ENCODE measurements at regions not wholly inside any gene's neighbourhood (a gene's known extent, or its start where the extent isn't known, plus 50 kb on each side); places are given as distances from the start of the nearest gene placed in this dataset.
"Not testable (repeated sequence)": the region's sequence is repeated elsewhere in the genome, so short reads cannot be mapped to it uniquely, and the experiment has no call there.

DNA sequence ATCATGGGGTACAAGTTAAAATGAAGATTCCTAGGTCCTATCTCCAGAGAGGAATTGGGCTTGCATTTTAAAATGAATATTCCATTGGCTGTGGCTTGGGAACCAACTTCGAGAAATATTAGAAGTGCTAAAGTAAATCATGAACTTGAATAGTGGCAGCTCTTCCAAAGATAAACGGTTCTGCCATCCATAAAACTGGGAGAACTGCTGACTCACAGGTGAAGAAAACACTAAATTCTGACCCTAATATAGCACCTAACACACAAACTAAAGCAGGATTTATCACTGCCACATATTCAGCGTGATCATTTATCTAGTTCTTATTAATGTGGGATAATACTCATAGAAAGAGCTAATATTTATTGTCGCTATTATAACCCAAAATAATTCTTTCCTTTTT, 508.1 kb upstream of the ID4 start:
- no peak for DNase-seq (ENCODE audit: low read depth)

DNA sequence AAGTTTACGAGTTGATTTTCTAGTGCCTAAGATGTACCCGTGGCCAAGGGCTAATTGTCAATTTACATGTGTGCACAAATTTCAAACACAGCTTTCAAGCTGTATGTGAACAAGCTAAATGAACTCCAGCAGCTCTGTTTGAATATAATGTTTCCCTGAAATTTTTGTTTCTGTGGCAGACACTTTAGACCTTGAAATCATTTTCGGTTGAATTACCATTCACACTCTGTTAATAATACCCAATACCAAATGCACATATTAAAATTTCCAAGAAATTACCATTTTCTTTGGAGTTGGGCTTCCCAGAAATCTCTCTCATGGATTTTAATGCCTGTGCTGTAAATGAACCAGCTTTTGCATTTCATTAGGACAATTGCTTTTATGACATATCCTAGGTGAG, 506.1 kb upstream of the ID4 start:
- no peak for DNase-seq (ENCODE audit: low read depth)

DNA sequence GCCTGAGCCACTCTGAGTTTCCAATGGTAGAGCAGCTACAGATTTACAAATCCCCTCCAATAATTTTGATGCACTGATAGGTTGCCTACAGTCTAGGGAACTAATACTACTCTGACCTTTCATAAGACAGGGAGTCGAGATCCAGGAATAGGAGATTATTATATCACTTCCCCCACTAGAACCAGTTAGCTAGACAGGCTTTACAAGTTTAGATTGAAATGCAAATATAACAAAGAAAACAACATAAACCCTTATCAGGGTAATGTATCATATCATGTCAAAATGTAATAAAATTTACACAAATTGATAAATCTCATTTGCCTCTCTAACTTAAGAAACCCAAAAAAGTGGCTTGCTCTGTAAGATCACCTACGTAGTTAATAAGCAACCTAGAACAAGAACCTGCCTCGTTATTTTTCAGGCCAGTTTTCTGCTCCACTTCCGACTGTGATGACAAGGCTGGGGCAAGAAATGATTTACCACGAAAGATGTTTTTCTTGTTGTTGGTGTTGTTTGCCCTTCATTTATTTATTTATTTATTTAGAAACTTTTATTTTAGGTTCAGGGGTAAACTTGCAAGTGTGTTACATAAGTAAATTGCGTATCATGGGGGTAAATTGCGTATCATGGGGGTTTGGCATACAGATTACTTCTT, 504.2 kb upstream of the ID4 start:
- no peak for DNase-seq (ENCODE audit: low read depth)

DNA sequence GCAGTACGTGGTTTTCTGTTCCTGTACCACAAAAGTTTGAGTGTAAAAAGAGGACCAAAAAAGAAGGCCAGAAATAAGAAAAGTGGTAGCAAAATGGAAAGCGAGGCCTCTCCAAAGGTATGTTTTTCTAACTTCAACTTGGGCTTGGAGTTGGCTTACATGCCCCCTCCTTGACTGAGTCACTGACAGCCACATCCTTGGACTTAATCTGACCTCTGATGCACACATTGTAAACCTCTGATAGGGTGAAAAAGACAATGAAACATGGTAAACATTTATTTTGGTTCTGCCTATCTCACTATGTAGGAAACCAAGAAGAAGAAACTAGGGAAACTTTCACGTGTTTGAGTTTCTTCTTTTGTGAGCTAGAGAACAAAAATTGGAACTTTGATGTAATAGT, 503.2 kb upstream of the ID4 start:
- DNase-seq (ENCODE audit: low read depth) = peak; percentile 87

DNA sequence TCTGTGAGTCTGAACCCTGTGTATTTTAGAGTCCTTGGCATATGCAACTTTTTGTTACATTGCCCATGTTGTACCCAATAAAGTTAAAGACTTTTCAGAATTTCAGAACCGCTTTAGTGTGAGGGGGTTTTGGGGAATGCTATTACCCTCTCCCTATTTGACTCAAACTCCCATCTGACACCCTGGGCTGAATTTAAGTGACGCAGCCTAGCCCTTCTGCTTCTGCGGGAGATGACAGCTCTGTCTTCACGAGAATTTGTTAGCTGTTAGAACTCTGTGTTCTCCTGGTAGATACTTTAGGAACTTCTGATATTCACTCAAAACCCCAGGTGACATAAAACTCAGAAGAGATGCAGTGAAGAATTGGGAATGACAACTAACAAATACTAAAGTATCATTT, 500.6 kb upstream of the ID4 start:
- no peak for DNase-seq (ENCODE audit: low read depth)

DNA sequence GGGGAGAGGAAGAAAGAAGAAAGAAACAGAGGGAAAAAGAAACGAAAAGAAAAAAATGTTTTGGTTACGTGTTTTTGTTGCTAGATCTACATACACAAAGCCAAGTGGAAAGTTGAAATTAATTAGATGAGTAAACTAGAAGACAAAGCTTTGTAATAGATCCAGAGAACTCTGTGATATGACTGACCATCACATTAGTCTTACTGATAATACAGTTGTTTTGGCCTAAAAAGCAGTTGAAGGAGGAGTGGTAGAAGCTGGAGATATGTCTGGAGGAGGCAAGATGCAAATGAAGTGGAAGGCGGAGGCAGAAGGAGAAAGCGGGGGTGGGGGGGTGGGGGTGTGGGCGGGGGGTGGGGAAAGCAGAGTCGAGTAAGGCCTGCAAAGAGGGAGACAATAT, 500.1 kb upstream of the ID4 start:
- no peak for DNase-seq (ENCODE audit: low read depth)

DNA sequence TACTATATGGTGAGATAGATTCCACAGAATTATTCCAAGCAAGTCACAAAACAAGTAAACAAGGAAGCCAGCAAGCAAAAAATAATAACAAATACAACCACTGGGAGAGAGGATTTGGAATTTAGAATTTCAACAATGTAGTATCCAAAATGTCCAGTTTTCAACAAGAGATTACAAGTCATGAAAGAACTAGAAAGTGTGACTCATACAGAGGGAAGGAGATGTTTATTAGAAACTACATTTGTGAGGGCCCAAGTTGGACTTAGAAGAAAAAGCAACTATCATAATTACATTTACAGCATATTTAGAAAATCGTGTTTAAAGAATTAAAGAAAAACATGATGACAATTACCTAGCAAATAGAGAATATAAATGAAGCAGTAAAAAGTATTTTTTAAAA, 494.6 kb upstream of the ID4 start:
- peak; percentile 57 for DNase-seq (ENCODE audit: low read depth)

DNA sequence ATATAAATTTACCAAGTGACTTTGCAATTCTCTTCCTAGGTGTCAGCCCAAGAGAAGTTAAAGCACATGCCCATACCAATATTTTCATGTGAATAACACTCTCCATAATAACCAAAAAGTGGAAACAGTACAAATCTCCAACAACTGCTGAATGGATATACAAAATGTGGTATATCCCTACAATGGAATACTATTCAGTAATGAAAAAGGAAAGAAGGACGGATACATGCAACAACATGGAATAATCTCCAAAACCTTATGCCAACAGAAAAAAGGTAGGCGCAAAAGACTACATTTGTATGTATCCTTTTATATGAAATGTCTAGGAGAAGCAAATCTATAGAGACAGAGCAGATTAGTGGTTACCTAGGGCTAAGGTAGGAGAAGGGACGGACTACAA, 487.7 kb upstream of the ID4 start:
- no peak for DNase-seq (ENCODE audit: low read depth)

DNA sequence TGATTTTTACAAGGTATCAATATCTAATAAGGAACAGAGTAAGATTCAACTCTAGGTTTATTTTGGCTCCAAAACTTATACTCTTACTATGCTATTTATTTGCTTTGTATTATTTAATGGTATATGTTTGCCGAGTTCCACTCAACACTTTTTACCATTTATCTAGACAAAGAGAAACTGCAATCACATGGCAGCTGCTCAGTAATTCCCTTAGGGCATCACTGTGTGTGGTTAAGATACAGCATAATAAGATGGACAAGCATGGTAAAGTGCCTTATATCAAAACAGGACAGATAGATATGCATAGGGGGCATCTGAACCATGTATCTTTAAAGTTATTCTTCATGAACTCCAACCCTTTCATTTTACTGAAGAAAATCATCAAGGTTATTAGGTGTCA, 483.0 kb upstream of the ID4 start:
- no peak for DNase-seq (ENCODE audit: low read depth)

DNA sequence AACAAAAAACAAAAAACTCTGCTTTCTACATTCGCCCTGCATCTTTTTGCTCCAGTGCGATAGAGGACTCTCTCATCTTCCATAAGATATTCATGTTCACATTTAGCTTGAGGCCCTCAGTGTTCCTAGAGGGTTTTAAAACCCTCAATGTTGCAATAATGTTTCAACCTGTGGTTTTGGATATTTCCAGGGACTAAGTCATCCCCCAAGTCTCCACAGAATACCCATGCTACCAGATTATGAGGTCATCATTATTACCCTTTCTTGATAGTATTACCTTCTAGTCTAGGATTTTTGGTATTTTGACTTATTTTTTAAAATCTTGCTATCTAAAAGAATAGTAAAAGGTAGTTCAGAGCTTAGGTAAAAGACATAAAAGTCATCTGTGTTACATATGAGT, 480.5 kb upstream of the ID4 start:
- DNase-seq (ENCODE audit: low read depth) = peak; percentile 15

DNA sequence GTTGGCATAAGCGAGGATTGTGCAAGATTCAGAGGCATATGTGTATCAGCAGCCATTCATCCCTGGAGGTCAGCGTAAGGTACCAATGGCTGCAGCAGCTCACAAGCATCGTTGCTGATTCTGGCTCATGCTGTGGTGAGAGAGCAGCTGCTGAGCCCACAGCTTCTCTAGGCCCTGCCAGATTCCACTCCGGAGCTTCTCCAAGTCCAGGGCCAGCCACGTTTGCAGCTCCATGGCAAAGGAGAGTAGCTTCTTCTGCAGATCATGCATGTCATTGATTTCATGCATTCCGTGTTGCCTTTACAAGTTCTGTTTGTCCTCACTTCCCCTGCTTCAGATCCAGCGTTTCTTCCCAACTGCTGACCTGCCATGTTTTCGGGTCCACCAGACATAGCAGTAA, 474.8 kb upstream of the ID4 start:
- DNase-seq (ENCODE audit: low read depth) = no peak

DNA sequence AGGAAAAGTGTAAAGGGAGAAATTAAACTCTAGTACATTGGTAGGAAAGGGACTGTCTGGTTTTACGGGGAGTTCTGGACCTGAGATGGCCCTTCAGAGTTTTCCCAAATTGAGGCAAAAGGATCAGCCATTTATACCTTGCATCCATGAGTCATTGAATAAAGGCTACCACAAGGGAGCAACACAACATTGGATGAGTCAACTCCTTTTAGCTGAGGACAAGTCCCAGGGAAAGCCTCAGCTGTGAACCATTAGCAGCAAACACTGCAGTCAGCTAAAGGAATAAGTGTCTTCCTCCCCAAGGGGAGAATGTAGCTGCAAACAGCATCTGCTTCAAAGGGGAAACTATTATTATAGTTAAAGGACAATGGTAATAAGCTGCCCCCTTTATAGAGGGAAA, 468.7 kb upstream of the ID4 start:
- DNase-seq (ENCODE audit: low read depth) = peak; percentile 66

DNA sequence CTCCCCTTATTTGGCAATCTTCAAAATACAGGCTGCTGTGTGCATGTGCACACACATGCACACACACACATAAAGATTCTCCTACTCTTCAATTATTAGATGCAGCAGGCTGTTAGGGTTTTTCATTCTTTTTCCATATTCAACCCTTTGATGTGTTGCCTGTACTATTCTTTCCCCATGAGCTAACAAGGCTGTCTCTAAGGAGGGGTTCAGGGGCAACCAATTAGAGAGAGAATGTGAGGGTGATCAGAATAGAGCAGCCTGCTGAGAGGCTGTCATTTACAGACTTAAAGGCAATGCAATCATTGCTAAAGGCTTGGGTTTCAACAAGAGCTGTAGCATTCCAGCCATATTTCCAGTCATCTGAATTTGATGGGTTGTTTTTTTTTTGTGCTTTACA, 467.4 kb upstream of the ID4 start:
- peak; percentile 39 for DNase-seq (ENCODE audit: low read depth)

DNA sequence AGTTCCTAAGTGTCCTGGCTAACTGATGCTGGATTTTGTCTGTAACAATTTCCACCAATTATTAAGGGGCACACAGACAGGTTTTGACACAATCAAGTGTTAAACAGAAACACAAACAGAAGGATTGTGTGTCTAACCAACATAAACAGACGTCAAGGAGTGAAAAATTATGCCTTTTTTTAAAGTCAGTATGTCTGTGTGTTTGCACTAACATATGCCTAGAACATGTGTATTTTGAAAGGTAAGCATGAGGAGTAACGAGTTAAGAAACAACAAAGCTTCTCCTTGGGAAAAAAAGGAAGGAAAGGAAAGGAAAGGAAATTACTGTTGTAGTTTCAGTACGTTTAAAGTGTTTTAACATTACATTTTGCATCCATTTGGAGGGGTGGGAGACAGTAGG, 466.3 kb upstream of the ID4 start:
- DNase-seq (ENCODE audit: low read depth) = no peak

DNA sequence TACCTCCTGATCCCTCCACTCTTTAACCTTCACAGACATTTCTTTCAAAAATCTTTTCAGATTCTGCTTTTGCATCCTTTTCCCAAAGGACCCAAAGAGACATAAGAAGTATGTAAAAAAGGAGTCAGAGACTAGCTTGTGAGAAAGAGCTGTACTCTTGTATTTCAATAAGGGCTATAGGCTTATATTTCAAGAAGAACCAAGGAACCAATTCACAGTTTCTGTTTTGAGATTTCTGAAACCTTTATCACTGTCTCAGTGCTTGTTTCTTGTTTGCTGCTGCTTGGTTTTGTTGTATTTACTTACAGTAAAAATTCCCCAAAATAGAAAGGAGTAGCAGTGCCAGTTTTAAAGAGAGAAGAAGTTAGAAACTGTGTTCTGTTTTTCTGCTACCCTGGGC, 461.6 kb upstream of the ID4 start:
- DNase-seq (ENCODE audit: low read depth) = no peak

DNA sequence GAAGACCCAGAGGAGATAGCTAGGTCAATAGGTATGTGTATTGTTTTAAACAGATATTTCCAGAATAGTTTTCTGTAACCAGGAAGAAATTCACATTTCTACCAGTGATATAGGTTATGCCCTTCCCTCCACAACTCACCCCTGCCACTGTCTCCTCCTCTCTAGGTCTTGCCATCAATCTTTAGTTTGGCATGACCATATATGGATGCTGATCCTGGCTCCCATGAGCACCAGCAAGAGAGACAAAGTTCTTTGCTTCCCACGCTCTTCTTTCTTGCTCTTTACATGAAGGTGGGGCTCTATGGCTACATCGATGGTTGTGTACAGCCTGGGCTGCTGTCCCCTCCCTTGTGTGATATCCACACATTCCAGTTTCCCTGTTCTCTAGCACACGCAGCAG, 459.4 kb upstream of the ID4 start:
- no peak for DNase-seq (ENCODE audit: low read depth)

DNA sequence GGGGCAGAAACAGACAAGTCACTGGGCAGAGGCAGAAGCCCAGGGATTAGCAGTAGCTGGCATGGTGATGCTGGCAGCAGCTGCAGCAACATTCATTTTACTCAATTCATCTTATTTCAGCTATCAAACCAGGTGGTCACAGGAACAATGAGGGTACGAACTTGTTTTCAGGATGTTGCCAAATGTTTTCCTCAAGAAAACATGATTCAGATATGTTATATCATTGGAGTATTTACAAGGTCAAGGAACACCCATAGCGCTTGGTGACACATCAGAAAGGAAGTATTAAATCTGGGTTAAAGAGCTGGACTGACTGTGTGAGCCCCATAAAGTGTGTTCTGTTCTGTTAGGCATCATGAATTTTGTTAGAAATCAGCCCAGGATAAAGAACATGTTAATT, 456.9 kb upstream of the ID4 start:
- peak; percentile 58 for DNase-seq (ENCODE audit: low read depth)

DNA sequence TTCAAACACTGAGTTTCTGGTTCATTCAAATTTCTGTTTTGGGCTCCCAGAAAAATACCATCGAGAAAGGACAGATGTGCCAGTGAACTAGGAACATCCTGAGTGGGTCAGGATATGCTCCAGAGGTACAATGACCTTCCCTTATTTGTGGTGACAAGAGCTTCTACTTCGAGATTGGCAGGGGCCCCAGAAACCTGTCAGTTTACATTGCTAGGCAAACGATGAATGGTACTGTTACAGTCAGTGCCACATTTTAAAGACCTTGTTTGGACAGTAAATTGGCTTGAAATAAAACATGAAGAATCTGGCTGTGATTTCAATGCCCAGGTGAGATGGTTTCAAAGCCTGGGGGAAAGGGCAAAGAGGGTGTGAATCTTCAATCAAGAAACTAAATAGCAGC, 454.5 kb upstream of the ID4 start:
- DNase-seq (ENCODE audit: low read depth) = no peak

DNA sequence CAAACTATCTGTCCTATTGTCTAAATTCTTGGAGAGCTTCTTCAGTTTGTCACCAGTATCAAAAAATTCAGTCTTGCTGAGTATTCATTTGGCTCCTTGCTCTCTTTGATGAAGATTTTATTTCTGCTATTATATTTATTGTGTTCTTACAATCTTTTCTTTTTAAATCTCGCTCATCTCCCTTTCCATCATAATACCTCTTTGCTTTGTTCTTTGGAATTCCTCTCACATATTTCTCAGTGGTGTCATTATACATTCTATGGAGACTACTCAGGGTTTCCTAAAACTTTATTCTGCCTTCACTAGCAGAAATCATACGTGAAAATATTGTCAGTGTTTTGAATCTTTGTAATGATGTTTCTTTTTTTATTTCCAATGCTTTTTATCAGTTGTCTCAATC, 445.2 kb upstream of the ID4 start:
- peak; percentile 18 for DNase-seq (ENCODE audit: low read depth)

DNA sequence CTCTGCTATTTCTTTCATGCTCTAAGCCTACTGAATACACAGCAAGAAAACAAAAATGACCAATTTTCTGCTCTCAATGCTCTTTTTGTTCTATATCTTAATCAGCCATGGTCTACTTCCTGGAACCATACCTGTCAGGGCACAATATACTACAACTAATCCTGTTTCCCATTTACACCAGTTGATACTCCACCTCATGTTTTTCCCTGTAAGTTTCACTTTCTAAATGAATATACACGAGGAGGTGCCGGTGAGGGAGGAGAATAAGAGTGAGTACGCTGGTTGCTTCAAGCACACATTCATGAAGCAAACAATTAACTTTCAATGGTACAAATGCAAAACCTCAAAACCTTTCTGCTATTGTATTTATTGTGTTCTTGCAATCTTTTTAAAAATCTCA, 443.1 kb upstream of the ID4 start:
- DNase-seq (ENCODE audit: low read depth) = no peak

DNA sequence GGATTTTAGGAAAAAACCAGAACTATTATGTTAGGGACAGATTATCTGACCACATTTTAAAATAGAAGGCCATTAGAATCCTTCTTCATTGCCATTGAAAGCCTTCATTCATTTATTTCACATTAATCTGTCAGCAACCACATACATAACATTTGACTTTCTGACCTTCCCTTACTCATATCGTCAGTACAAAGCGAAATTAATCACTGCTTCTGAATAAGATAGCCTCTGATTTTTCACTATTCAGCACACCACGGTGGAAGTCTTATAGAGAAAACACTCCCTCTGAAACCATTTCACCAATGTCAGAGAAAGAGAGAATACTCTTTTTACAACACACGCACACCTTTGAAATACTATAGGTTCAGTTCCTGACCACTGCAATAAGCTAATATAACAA, 442.5 kb upstream of the ID4 start:
- DNase-seq (ENCODE audit: low read depth) = no peak

DNA sequence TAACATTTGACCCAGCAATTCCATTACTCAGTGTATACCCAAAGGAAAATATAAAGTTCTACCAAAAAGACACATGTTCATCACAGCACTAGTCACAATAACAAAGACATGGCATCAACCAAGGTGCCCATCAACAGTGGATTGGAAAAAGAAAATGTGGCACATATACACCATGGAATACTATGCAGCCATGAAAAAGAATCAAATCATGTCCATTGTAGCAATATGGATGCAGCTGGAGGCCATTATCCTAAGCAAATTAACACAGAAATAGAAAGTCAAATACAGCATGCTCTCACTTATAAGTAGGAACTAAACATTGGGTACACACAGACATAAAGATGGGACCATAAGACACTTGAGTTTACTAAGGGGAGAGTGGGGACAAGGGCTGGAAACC, 441.9 kb upstream of the ID4 start:
- DNase-seq (ENCODE audit: low read depth) = no peak

DNA sequence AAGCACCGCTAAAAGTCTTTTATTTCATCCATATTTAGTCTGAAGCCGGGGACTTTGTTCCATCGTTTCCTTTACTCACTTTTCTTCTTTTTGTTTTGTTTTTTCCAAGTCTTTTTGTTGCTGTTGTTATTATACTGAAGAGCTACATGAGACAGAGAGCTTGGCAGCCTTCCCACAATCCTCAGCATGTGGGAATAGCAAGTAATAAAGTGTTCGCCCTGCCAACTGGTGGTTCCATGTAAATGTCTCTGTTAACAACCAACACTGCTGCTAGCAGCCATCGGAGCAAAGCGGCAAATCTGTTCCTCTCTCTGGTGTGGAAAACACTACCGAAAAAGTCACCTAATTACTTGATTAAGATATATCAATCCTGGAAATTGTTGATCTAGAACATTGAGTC, 437.8 kb upstream of the ID4 start:
- peak; percentile 75 for DNase-seq (ENCODE audit: low read depth)

DNA sequence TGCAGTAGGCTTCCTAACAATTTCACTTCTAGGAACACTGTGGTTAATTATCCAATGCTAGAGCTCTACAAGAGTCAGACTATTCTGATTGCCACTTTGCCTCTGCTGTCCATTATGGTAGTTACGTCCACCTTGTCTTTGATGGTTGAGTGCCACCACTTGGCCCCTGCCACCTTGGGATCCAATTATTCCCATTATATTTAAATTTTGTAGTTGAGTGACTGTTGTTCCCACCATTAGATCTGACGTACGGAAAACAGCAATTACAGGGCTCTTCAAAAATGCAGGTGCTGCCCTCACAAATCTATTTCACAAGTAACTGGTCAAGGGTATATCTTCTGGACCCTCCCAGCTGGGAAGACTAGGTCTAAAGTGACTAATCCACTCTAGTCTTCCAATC, 432.3 kb upstream of the ID4 start:
- not testable (repeated sequence) for DNase-seq (ENCODE audit: low read depth)

DNA sequence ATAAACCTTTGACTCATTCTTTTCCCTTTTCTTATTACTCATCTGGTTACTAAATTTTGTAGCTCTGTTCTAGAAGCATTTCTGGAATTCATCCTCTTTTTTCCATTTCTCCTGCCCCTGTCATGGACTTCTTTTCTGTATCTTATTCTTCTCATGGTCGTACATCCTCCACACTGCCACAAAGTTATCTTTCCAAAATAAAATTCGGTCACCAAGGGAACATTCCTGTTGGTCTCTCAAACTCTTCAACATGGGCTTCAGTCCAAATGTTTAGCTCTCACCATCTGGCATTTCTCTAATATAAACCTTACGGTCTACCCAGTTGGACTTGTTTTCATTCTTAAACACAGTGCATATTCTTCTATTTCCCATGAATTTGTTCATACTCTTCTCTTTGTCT, 428.8 kb upstream of the ID4 start:
- no peak for DNase-seq (ENCODE audit: low read depth)

Data from iris pigment epithelial cell (primary cell).